ENCODE measurements at regions not wholly inside any gene's neighbourhood (a gene's known extent, or its start where the extent isn't known, plus 50 kb on each side); places are given as distances from the start of the nearest gene placed in this dataset.

DNA sequence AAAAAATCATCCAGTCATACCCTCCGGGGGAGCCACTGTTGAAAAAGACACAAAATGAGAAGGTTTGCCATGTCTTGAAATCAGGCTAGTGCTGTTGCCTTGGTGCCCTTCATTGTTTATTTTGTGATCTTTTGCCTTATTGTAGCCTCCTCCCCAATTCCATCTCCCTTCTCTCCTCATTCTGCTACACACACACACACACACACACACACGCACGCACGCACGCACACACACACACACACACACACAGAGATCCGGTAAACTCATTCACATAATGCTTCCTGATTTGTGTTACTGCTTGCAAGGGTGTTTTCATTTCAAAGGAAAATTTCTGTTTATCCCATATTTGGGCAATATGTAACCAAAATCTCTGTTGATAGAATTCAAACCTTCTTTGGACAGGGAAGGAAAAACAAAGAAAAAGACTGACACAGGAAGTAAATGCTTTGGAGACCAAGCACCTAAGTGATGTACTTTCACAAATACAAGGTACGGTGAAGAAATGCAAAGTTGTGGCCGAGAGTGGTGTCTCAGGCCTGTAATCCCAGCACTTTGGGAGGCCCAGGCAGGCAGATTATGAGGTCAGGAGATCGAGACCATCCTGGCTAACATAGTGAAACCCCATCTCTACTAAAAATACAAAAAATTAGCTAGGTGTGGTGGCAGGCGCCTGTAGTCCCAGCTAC is 141.1 kb upstream of the CDK13 start:
- TF ChIP-seq CTCF (IDR thresholded peaks at IDR 0.05) (no peak), POLR2AphosphoS5 (IDR thresholded peaks at IDR 0.05; ENCODE audit: low read depth, low read length) (no peak), SIN3A (IDR thresholded peaks at IDR 0.05; ENCODE audit: borderline replicate concordance, insufficient read depth, low read depth, low read length) (no peak)

Data from Panc1 (cell line).